HG03159 (cell line): ENCODE measurements at regions not wholly inside any gene's neighbourhood (a gene's known extent, or its start where the extent isn't known, plus 50 kb on each side); places are given as distances from the start of the nearest gene placed in this dataset.
"Not testable (repeated sequence)": the region's sequence is repeated elsewhere in the genome, so short reads cannot be mapped to it uniquely, and the experiment has no call there.

ENCODE experiments used
- ATAC-seq: cut with Tn5 transposase; IDR thresholded peaks from one replicate; pipeline ENCODE4 v1.9.1; 2021; ENCODE audit warnings: mild to moderate bottlenecking, moderate library complexity; ENCODE audit not compliant: unreplicated experiment

- no peak for ATAC-seq
Observed at GRCh38 chr5:82663225-82663624, 385.1 kb upstream of the RPS23 start.

- ATAC-seq = no peak
Observed at GRCh38 chr5:82662340-82662739, 384.2 kb upstream of the RPS23 start.

- no peak for ATAC-seq
Observed at GRCh38 chr5:82661933-82662332, 383.8 kb upstream of the RPS23 start.

- no peak for ATAC-seq
Observed at GRCh38 chr5:82661462-82661861, 383.3 kb upstream of the RPS23 start.

GRCh38 chr5:82659115-82659514 is 381.0 kb upstream of the RPS23 start:
- no peak for ATAC-seq

- ATAC-seq = no peak
Observed at GRCh38 chr5:82657033-82657699, 379.0 kb upstream of the RPS23 start.

- ATAC-seq = no peak
Observed at GRCh38 chr5:82656341-82656761, 378.2 kb upstream of the RPS23 start.

GRCh38 chr5:82655078-82655477 is 376.9 kb upstream of the RPS23 start:
- no peak for ATAC-seq

- ATAC-seq = no peak
Observed at GRCh38 chr5:82649943-82650342, 371.8 kb upstream of the RPS23 start.

- no peak for ATAC-seq
Observed at GRCh38 chr5:82644766-82645165, 366.6 kb upstream of the RPS23 start.

GRCh38 chr5:82644229-82644628 is 366.1 kb upstream of the RPS23 start:
- ATAC-seq = no peak

- no peak for ATAC-seq
Observed at GRCh38 chr5:82642313-82642712, 364.2 kb upstream of the RPS23 start.

- peak; percentile 87 for ATAC-seq
Observed at GRCh38 chr5:82641331-82642003, 363.3 kb upstream of the RPS23 start.

GRCh38 chr5:82640916-82641315 is 362.8 kb upstream of the RPS23 start:
- ATAC-seq = no peak

GRCh38 chr5:82639393-82640144 is 361.4 kb upstream of the RPS23 start:
- no peak for ATAC-seq

- no peak for ATAC-seq
Observed at GRCh38 chr5:82636591-82636990, 358.4 kb upstream of the RPS23 start.

- ATAC-seq = peak; percentile 72
Observed at GRCh38 chr5:82635561-82636288, 357.6 kb upstream of the RPS23 start.

GRCh38 chr5:82628364-82628910 is 350.3 kb upstream of the RPS23 start:
- ATAC-seq = no peak

GRCh38 chr5:82626905-82627591 is 348.9 kb upstream of the RPS23 start:
- ATAC-seq = not testable (repeated sequence)

- ATAC-seq = not testable (repeated sequence)
Observed at GRCh38 chr5:82626012-82626411, 347.9 kb upstream of the RPS23 start.
